Smooth muscle cell of the brain vasculature (primary cell): ENCODE measurements at regions not wholly inside any gene's neighbourhood (a gene's known extent, or its start where the extent isn't known, plus 50 kb on each side); places are given as distances from the start of the nearest gene placed in this dataset.
"Not testable (repeated sequence)": the region's sequence is repeated elsewhere in the genome, so short reads cannot be mapped to it uniquely, and the experiment has no call there.

Experiments
- DNase-seq: peaks from one replicate; pipeline ENCODE4 v3.0.0-alpha.2; 2012; ENCODE audit warnings: low read depth, low spot score

- DNase-seq, result no peak
These were observed 141.4 kb upstream of the SERTAD2 start for GRCh38 chr2:64795024-64795592.

- DNase-seq, result no peak
These were observed 143.2 kb upstream of the SERTAD2 start for GRCh38 chr2:64796926-64797325.

- peak; percentile 54 for DNase-seq
These were observed 144.3 kb upstream of the SERTAD2 start for GRCh38 chr2:64797881-64798575.

GRCh38 chr2:64799592-64800252, 146.0 kb upstream of the SERTAD2 start:
- DNase-seq, result no peak

- DNase-seq, result no peak
These were observed 150.1 kb upstream of the SERTAD2 start for GRCh38 chr2:64803776-64804175.

- DNase-seq, result no peak
These were observed 150.9 kb upstream of the SERTAD2 start for GRCh38 chr2:64804651-64805050.

GRCh38 chr2:64807417-64807816, 153.7 kb upstream of the SERTAD2 start:
- peak; percentile 58 for DNase-seq

GRCh38 chr2:64808092-64808491, 154.4 kb upstream of the SERTAD2 start:
- DNase-seq, result no peak

GRCh38 chr2:64808754-64809153, 155.0 kb upstream of the SERTAD2 start:
- no peak for DNase-seq

GRCh38 chr2:64809216-64809615, 155.5 kb upstream of the SERTAD2 start:
- DNase-seq, result no peak

GRCh38 chr2:64812285-64812684, 158.6 kb upstream of the SERTAD2 start:
- DNase-seq, result no peak

- no peak for DNase-seq
These were observed 160.3 kb upstream of the SERTAD2 start for GRCh38 chr2:64814007-64814406.

GRCh38 chr2:64816526-64816925, 162.8 kb upstream of the SERTAD2 start:
- not testable (repeated sequence) for DNase-seq

GRCh38 chr2:64817453-64817852, 163.7 kb upstream of the SERTAD2 start:
- no peak for DNase-seq

- no peak for DNase-seq
These were observed 164.9 kb upstream of the SERTAD2 start for GRCh38 chr2:64818664-64819060.

GRCh38 chr2:64819361-64819760, 165.6 kb upstream of the SERTAD2 start:
- no peak for DNase-seq

GRCh38 chr2:64819774-64820688, 166.3 kb upstream of the SERTAD2 start:
- DNase-seq, result no peak

GRCh38 chr2:64820901-64821300, 167.2 kb upstream of the SERTAD2 start:
- DNase-seq, result no peak

- no peak for DNase-seq
These were observed 165.4 kb upstream of the SLC1A4 start for GRCh38 chr2:64823794-64824193.

GRCh38 chr2:64825831-64826491, 163.2 kb upstream of the SLC1A4 start:
- no peak for DNase-seq

GRCh38 chr2:64826703-64827102, 162.5 kb upstream of the SLC1A4 start:
- no peak for DNase-seq
